ENCODE measurements at regions not wholly inside any gene's neighbourhood (a gene's known extent, or its start where the extent isn't known, plus 50 kb on each side); places are given as distances from the start of the nearest gene placed in this dataset.

DNA sequence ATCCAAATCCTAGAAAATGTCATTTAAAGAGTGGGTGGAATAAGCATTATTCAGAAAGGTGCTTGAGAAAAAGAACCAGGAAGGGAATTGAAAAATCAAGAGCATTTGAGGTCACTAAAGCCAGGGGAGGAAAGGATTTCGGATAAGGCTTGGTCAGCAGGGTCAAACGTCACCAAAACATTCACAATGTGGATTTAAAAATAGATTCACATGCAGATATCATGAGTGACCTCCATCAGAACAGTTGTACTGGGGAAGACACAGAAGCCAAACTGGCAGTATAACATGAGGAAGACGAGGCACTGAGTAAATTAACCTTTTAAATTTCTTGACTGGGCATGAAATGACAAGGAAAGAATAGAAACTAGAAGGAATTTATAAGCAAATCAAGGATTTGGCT lies 175.1 kb upstream of the CCDC196 start:
- TF ChIP-seq CTCF (IDR thresholded peaks at IDR 0.05) (no peak), YY1 (IDR thresholded peaks at IDR 0.05; ENCODE audit: low read depth) (no peak), FOXJ3 (CRISPR knock-in tag; IDR thresholded peaks at IDR 0.05) (no peak)

Data from SK-N-SH (cell line).